Fibroblast of lung (primary cell): ENCODE measurements at regions not wholly inside any gene's neighbourhood (a gene's known extent, or its start where the extent isn't known, plus 50 kb on each side); places are given as distances from the start of the nearest gene placed in this dataset.

Experiments used
- DNase-seq, 2 donors: peaks; one replicate each; pipeline versions ENCODE4 v3.0.0 to v3.0.0-alpha.2; 2010; ENCODE audit warnings: low read depth in 2 of 2
- H2AFZ ChIP-seq: 2 replicates; pipeline ENCODE4 v1.5.1; 2012; ENCODE audit warnings: low read length, control low read depth, inconsistent platforms
- H3K27ac ChIP-seq: 2 replicates; pipeline ENCODE4 v1.5.1; 2011; ENCODE audit warnings: low read length, control low read depth; ENCODE audit not compliant: insufficient read depth
- H3K27me3 ChIP-seq: 2 replicates; pipeline ENCODE4 v1.5.1; 2011; ENCODE audit warnings: mild to moderate bottlenecking, low read length; ENCODE audit not compliant: control insufficient read depth, insufficient read depth
- H3K36me3 ChIP-seq: 2 replicates; pipeline ENCODE4 v1.5.1; 2011; ENCODE audit warnings: low read length; ENCODE audit not compliant: control insufficient read depth, insufficient read depth
- H3K4me1 ChIP-seq: 2 replicates; pipeline ENCODE4 v1.5.1; 2011; ENCODE audit warnings: low read length; ENCODE audit not compliant: control insufficient read depth, insufficient read depth; ENCODE audit errors: extremely low read depth
- H3K4me2 ChIP-seq: 2 replicates; pipeline ENCODE4 v1.5.1; 2011; ENCODE audit warnings: low read length, control low read depth; ENCODE audit not compliant: insufficient read depth; ENCODE audit errors: extremely low read depth
- H3K4me3 ChIP-seq, 4 experiments: fragments of 200-600 bp in 1 of 4; sonication (generic) in 1 of 4; replicated peaks in 1 of 4; 2 replicates each; pipeline ENCODE4 v1.5.1; 2011 to 2016; ENCODE audit warnings: low read length in 4 of 4, low read depth in 3 of 4, mild to moderate bottlenecking in 3 of 4, control low read depth in 2 of 4, inconsistent platforms in 1 of 4, mixed read lengths in 1 of 4; ENCODE audit not compliant: insufficient read depth in 1 of 4; ENCODE audit errors: control extremely low read depth in 1 of 4
- H3K79me2 ChIP-seq: 2 replicates; pipeline ENCODE4 v1.5.1; 2012; ENCODE audit warnings: mild to moderate bottlenecking, low read length, inconsistent platforms; ENCODE audit not compliant: control insufficient read depth, insufficient read depth
- H3K9ac ChIP-seq: 2 replicates; pipeline ENCODE4 v1.5.1; 2011; ENCODE audit warnings: mild to moderate bottlenecking, low read length, control low read depth; ENCODE audit not compliant: insufficient read depth
- H3K9me3 ChIP-seq: 2 replicates; pipeline ENCODE4 v1.5.1; 2012; ENCODE audit warnings: low read depth, low read length; ENCODE audit not compliant: control insufficient read depth, insufficient read depth
- H4K20me1 ChIP-seq: 2 replicates; pipeline ENCODE4 v1.5.1; 2011; ENCODE audit warnings: low read length; ENCODE audit not compliant: control insufficient read depth, insufficient read depth; ENCODE audit errors: extremely low read depth
- EZH2 ChIP-seq: IDR thresholded peaks from 2 replicates; pipeline ENCODE4 v1.5.1; 2012; ENCODE audit warnings: low read length, control low read depth, mild to moderate bottlenecking; ENCODE audit errors: missing control alignments
- TF ChIP-seq, protein P1 (sequence below), 2 donors: IDR thresholded peaks in 1 of 2; conservative IDR thresholded peaks in 1 of 2; 1 replicate in 1 of 2; 2 replicates in 1 of 2; pipeline ENCODE4 v1.5.1; 2011 to 2012; ENCODE audit warnings: low read length in 2 of 2, control low read depth in 1 of 2, inconsistent platforms in 1 of 2, low read depth in 1 of 2, mild to moderate bottlenecking in 1 of 2

DNA sequence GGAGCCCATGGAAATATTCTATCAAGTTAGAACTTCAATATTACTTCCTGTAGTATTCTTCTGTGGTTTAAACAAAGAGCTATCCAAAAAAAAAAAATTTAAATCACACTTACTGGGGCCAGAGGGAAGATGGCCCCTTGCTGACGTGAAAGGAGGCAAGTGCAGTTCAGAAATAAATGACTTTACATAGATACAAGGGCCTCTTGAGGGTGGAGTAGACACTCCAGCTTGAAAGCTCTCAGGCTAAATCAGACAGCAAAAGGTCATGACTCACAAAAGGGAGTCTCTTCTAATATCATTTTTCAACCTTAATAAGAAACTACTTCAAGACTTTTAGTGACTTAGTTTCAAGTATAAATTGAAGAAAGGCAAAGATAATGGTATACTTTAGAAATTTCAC, 1160.3 kb downstream of the FAM181B start:
- no peak overlapping the region for H3K4me3 ChIP-seq
- no peaks in the 10 kb centered on the region for H3K79me2 ChIP-seq
- H3K27ac ChIP-seq, result no peak overlapping the region
- no peaks in the 10 kb centered on the region for H3K36me3 ChIP-seq
- no peak for DNase-seq
- H3K4me1 ChIP-seq, result no peaks in the 10 kb centered on the region
- TF ChIP-seq, protein P1, sequence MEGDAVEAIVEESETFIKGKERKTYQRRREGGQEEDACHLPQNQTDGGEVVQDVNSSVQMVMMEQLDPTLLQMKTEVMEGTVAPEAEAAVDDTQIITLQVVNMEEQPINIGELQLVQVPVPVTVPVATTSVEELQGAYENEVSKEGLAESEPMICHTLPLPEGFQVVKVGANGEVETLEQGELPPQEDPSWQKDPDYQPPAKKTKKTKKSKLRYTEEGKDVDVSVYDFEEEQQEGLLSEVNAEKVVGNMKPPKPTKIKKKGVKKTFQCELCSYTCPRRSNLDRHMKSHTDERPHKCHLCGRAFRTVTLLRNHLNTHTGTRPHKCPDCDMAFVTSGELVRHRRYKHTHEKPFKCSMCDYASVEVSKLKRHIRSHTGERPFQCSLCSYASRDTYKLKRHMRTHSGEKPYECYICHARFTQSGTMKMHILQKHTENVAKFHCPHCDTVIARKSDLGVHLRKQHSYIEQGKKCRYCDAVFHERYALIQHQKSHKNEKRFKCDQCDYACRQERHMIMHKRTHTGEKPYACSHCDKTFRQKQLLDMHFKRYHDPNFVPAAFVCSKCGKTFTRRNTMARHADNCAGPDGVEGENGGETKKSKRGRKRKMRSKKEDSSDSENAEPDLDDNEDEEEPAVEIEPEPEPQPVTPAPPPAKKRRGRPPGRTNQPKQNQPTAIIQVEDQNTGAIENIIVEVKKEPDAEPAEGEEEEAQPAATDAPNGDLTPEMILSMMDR (conservative IDR thresholded peaks at IDR 0.05 in 1 of 2, IDR thresholded peaks at IDR 0.05 in 1 of 2; ENCODE audit: low read depth in 1 of 2, low read length in 2 of 2), result no peak
- no peak for TF ChIP-seq EZH2
- no peak overlapping the region for H3K9ac ChIP-seq
- H3K9me3 ChIP-seq, result no peaks in the 10 kb centered on the region
- H4K20me1 ChIP-seq, result no peaks in the 10 kb centered on the region
- H3K27me3 ChIP-seq, result no peaks in the 10 kb centered on the region
- no peak overlapping the region for H3K4me2 ChIP-seq
- no peak overlapping the region for H2AFZ ChIP-seq

DNA sequence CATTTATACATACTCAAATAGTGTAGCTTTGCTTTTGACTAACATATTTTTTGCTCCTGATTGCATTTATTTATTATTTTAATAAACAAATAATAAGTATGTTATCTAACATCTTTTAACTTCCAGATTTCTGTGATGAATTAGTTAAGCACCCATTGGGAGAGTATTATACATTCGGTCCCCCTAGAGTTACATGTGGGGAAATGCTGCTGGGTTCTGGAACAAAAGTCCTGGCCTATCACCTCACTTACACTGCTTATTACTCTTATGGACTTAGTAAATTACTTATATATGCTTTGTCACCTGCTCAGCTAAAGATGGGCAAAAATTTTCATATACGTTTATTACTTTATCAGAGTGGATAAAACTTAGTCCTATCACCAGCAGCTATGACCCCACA, 1163.0 kb downstream of the FAM181B start:
- H3K9me3 ChIP-seq, result no peaks in the 10 kb centered on the region
- H3K27me3 ChIP-seq, result no peaks in the 10 kb centered on the region
- no peak overlapping the region for H2AFZ ChIP-seq
- no peaks in the 10 kb centered on the region for H3K4me1 ChIP-seq
- H3K79me2 ChIP-seq, result no peaks in the 10 kb centered on the region
- H3K36me3 ChIP-seq, result no peaks in the 10 kb centered on the region
- no peak overlapping the region for H3K4me3 ChIP-seq
- H3K4me2 ChIP-seq, result no peak overlapping the region
- TF ChIP-seq, protein P1 (conservative IDR thresholded peaks at IDR 0.05 in 1 of 2, IDR thresholded peaks at IDR 0.05 in 1 of 2; ENCODE audit: low read depth in 1 of 2, low read length in 2 of 2), result no peak
- TF ChIP-seq EZH2, result no peak
- no peak overlapping the region for H3K27ac ChIP-seq
- DNase-seq, result no peak
- no peak overlapping the region for H3K9ac ChIP-seq
- H4K20me1 ChIP-seq, result no peaks in the 10 kb centered on the region

DNA sequence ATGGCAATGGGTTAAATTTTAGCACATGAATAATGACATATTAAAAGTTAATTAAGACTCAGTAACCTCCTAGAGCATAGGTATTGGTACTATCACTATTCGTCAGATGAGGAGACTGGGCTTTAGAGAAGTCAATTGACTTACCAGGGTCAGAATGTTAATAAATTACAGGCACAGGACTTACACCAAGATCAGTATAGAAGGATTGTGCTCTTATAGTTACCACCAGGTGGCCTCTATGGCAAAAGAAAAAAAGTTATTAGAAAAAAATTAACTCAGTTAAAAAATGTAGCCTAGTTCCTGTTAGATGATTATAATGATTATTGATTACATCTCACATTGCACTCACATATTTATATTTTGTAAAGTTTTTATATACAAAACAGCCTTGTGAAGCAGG, 1163.7 kb downstream of the FAM181B start:
- Histone ChIP-seq H3K27me3 (no peaks in the 10 kb centered on the region), H3K36me3 (no peaks in the 10 kb centered on the region), H3K9ac (no peak overlapping the region), H3K79me2 (no peaks in the 10 kb centered on the region), H3K9me3 (no peaks in the 10 kb centered on the region), H3K4me2 (no peak overlapping the region), H3K4me1 (no peaks in the 10 kb centered on the region), H2AFZ (no peak overlapping the region), H4K20me1 (no peaks in the 10 kb centered on the region), H3K27ac (no peak overlapping the region), H3K4me3 (no peak overlapping the region)
- no peak for TF ChIP-seq EZH2
- TF ChIP-seq, protein P1 (conservative IDR thresholded peaks at IDR 0.05 in 1 of 2, IDR thresholded peaks at IDR 0.05 in 1 of 2; ENCODE audit: low read depth in 1 of 2, low read length in 2 of 2), result no peak
- DNase-seq, result no peak
